PC-9 (cell line): ENCODE measurements at regions not wholly inside any gene's neighbourhood (a gene's known extent, or its start where the extent isn't known, plus 50 kb on each side); places are given as distances from the start of the nearest gene placed in this dataset.

Source experiments
- EZH2 ChIP-seq: fragments of 200-600 bp; sonication (generic); IDR thresholded peaks from 2 replicates; pipeline ENCODE4 v1.8.0; 2017; ENCODE audit warnings: antibody characterized with exemption, low read depth
- TF ChIP-seq, protein P1 (sequence below): fragments of 200-600 bp; sonication (generic); conservative IDR thresholded peaks from 2 replicates; pipeline ENCODE4 v1.6.1; 2017; ENCODE audit warnings: mixed run types, antibody characterized with exemption, mild to moderate bottlenecking, moderate library complexity

DNA sequence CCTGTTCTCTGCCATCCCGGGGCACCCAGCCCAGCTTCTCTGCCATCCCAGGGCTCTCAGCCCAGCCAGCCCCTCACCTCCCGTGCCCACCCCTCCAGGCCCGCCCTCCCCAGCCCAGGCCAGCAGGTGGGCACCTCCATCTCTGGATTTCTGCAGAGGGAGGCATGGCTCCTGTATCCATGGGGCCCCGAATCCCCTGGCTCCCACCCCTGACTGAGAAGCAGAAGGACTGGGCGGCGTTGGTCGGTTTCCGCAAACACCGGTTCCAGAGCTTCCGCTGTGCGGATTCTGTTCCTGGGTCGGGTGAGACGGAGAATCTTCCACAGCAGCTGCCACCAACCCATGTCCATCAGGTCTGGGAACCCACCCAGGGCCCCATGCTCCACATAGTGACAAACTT lies 240.3 kb downstream of the BRD1 start:
- TF ChIP-seq, protein P1, sequence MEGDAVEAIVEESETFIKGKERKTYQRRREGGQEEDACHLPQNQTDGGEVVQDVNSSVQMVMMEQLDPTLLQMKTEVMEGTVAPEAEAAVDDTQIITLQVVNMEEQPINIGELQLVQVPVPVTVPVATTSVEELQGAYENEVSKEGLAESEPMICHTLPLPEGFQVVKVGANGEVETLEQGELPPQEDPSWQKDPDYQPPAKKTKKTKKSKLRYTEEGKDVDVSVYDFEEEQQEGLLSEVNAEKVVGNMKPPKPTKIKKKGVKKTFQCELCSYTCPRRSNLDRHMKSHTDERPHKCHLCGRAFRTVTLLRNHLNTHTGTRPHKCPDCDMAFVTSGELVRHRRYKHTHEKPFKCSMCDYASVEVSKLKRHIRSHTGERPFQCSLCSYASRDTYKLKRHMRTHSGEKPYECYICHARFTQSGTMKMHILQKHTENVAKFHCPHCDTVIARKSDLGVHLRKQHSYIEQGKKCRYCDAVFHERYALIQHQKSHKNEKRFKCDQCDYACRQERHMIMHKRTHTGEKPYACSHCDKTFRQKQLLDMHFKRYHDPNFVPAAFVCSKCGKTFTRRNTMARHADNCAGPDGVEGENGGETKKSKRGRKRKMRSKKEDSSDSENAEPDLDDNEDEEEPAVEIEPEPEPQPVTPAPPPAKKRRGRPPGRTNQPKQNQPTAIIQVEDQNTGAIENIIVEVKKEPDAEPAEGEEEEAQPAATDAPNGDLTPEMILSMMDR: no peak
- TF ChIP-seq EZH2: no peak
